ENCODE measurements at regions not wholly inside any gene's neighbourhood (a gene's known extent, or its start where the extent isn't known, plus 50 kb on each side); places are given as distances from the start of the nearest gene placed in this dataset.

- DNase-seq, result no peak
Observed at GRCh38 chrX:8868906-8869305, 67.7 kb upstream of the FAM9A start.

GRCh38 chrX:8868070-8868773 is 67.0 kb upstream of the FAM9A start:
- no peak for DNase-seq

- DNase-seq, result no peak
Observed at GRCh38 chrX:8867406-8867805, 66.2 kb upstream of the FAM9A start.

GRCh38 chrX:8864161-8864560 is 63.0 kb upstream of the FAM9A start:
- DNase-seq, result no peak

GRCh38 chrX:8861908-8862307 is 60.7 kb upstream of the FAM9A start:
- no peak for DNase-seq

- no peak for DNase-seq
Observed at GRCh38 chrX:8851231-8851886, 50.2 kb upstream of the FAM9A start.

Measured in stimulated activated CD4-positive, alpha-beta T cell treated with anti-CD3 and anti-CD28 coated beads, Interleukin-2, amount 100 ng/mL, for 24 hours (primary cell).